Nephron progenitor cell (in vitro differentiated cells): ENCODE measurements at regions not wholly inside any gene's neighbourhood (a gene's known extent, or its start where the extent isn't known, plus 50 kb on each side); places are given as distances from the start of the nearest gene placed in this dataset.

Source experiments
- DNase-seq: peaks from one replicate; pipeline ENCODE4 v3.0.0; 2021
- H3K27ac Mint-ChIP-seq: 2 replicates; pipeline ENCODE4 v1.8.0; 2021; ENCODE audit warnings: mild to moderate bottlenecking, moderate library complexity, mixed read lengths
- H3K27me3 Mint-ChIP-seq: 2 replicates; pipeline ENCODE4 v1.8.0; 2021; ENCODE audit warnings: mild to moderate bottlenecking, low read depth, mixed read lengths; ENCODE audit not compliant: poor library complexity
- H3K36me3 Mint-ChIP-seq: 2 replicates; pipeline ENCODE4 v1.8.0; 2021; ENCODE audit warnings: low read depth, mixed read lengths
- H3K4me1 Mint-ChIP-seq: 2 replicates; pipeline ENCODE4 v1.8.0; 2021; ENCODE audit warnings: mixed read lengths
- H3K4me3 Mint-ChIP-seq: 2 replicates; pipeline ENCODE4 v1.8.0; 2021; ENCODE audit warnings: mild to moderate bottlenecking, moderate library complexity, mixed read lengths
- H3K9me3 Mint-ChIP-seq: 2 replicates; pipeline ENCODE4 v1.8.0; 2021; ENCODE audit warnings: mild to moderate bottlenecking, moderate library complexity, mixed read lengths
- CTCF ChIP-seq: fragments of 200-600 bp; sonication (generic); IDR thresholded peaks from 2 replicates; pipeline ENCODE4 v1.5.0; 2021; ENCODE audit warnings: antibody characterized with exemption

DNA sequence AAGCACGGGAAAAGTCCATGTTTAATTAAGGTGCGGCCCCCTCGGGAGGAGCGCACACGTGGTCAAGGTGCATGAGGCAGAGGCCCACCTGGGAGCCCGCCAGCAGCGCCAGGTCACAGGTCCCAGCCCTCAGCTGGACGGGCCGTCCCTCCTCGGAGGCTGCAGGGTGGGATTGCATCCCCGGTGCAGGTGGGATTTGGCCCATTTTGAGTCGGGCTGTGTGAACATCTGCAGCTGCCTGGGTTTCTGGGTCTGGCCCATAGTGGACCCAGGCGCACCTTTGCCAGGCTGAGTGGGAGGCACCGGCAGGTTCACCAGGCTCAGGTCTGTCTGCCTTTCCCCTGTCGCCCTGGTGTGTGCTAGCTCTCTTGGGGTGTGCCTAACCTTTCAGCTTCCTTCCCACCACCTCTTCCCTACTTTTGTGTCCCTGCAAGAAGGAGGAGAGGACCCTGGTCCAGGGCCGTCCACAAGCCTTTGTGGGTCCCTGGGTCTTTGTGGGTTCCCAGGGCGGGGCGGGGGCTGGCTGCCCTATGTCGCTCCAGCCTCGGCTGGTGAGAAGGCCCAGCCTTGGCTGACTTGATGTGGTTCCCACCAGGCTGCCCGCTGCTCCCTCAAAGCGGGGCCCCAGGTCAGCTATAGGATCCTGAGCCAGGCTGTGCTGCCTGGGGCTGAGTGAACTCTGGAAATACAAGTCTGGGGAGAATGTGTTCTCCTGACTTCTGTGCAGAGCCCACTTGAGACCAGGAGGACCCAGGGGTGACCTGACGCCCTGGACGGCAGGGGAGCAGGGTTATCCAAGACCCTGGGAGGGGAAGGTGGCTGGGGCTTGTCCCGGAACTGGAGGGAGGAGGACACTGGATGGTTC is 186.7 kb upstream of the SHH start:
- no peak overlapping the region for H3K4me3 Mint-ChIP-seq
- H3K9me3 Mint-ChIP-seq, result no peaks in the 10 kb centered on the region
- DNase-seq, result no peak
- no peak for TF ChIP-seq CTCF
- H3K27me3 Mint-ChIP-seq, result peaks cover 26% of the 10 kb centered on the region
- H3K27ac Mint-ChIP-seq, result no peak overlapping the region
- no peaks in the 10 kb centered on the region for H3K36me3 Mint-ChIP-seq
- H3K4me1 Mint-ChIP-seq, result peaks cover 5% of the 10 kb centered on the region

DNA sequence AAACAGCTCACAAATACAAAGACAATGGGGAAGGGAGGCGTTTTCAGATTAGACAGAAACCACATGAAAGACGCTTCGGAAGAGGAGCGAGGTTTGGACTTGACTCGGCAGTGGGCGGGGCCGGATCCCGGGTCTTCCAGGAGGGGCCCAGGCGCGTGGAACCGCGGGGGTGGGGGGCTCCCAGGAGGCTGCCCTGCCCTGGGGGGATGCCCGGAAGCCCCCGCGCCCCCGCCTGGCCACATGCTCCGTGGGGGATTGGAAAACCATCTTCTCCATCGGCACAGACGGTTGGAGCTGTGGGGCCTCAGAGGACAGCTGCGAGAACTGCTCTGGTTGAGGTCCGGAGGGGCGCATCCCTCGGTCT is 186.0 kb upstream of the SHH start:
- Mint-ChIP-seq H3K27ac (no peak overlapping the region), H3K4me3 (no peak overlapping the region), H3K9me3 (no peaks in the 10 kb centered on the region), H3K27me3 (peaks cover 28% of the 10 kb centered on the region), H3K36me3 (no peaks in the 10 kb centered on the region), H3K4me1 (peaks cover under 1% of the 10 kb centered on the region)
- DNase-seq, result no peak
- no peak for TF ChIP-seq CTCF

DNA sequence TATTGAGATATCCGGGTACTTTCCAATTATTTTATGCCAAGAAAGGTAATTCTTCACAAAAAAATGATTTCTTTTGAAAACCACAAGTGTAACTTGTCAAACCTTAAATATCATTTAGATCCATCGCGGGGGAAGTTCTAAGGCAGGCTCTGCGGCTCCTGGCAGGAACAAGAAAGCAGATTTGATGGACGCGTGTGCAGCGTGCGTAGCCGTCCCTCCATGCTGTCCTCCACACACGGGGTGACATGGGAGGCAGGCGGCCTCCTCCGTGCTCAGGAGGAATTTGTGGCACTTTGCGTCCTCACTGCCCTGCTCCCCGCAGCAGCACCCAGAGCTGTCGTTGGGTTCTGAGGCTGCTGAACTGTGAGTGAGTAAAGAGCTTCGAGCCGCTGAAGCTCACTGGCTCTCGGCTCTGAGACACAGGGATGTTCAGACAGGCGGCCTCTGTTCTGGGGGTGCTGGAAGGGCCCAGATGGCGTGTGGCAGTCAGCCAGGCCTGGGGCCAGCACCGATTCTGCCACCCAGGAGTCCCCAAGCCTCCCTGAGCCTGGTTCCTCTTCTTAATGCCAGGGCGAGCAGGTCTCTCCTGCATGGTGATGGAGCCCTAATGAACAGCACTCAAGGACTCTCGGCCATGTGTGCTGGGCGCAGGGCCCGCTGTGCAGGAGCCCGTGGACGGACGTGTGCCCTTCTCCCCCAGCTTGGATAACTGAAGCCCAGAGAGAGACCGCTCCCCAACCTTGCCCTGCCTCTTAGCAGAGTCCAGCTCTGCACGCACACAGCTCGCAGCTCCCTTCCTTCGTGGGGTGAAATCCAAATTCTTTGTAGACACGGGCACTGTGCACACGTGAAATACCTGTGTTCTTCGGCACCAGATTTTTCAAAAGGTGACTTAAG is 185.4 kb upstream of the SHH start:
- H3K27me3 Mint-ChIP-seq, result peaks cover 28% of the 10 kb centered on the region
- no peak for DNase-seq
- no peak overlapping the region for H3K27ac Mint-ChIP-seq
- H3K4me1 Mint-ChIP-seq, result no peaks in the 10 kb centered on the region
- no peaks in the 10 kb centered on the region for H3K9me3 Mint-ChIP-seq
- no peak overlapping the region for H3K4me3 Mint-ChIP-seq
- no peaks in the 10 kb centered on the region for H3K36me3 Mint-ChIP-seq
- TF ChIP-seq CTCF, result no peak

DNA sequence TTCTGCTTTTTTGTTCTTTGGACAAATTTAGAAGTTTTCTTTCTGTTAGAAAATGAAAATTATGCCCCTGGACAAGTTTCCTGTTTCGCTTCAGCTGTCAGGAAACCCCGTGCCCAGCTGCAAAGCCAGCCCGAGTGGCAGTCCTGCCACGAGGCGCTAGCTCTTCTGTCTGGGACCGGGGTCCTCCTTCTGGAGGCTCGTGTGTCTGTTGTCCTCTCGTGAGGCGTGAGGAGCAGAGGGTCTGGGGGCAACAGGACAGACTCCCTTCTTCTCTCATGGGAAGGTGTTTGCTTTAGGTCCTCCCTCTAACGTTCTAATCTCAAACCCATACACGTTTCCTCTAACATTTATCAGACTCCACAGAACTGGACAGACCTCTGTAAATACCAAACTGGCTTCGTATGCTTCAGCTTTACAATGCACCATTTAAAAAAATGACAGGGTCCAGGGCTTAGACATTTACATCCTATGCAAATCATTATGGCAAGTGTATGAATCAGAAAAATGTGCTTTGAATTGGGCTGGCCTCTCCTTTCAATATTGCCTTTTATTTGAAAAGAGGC is 184.5 kb upstream of the SHH start:
- TF ChIP-seq CTCF, result no peak
- Mint-ChIP-seq H3K4me3 (no peak overlapping the region), H3K27me3 (peaks cover 29% of the 10 kb centered on the region), H3K4me1 (no peaks in the 10 kb centered on the region), H3K9me3 (no peaks in the 10 kb centered on the region), H3K27ac (no peak overlapping the region), H3K36me3 (no peaks in the 10 kb centered on the region)
- no peak for DNase-seq

- Mint-ChIP-seq H3K36me3 (no peaks in the 10 kb centered on the region), H3K4me1 (no peaks in the 10 kb centered on the region), H3K27ac (no peak overlapping the region), H3K4me3 (no peak overlapping the region), H3K9me3 (no peaks in the 10 kb centered on the region), H3K27me3 (peaks cover 33% of the 10 kb centered on the region)
- TF ChIP-seq CTCF, result no peak
- no peak for DNase-seq
These were observed 182.9 kb upstream of the SHH start for GRCh38 chr7:155995183-155995612.
